Testis (tissue), 2 donors: ENCODE measurements at regions not wholly inside any gene's neighbourhood (a gene's known extent, or its start where the extent isn't known, plus 50 kb on each side); places are given as distances from the start of the nearest gene placed in this dataset.

ENCODE experiments used
- POLR2A ChIP-seq: fragments of 450-650 bp; IDR thresholded peaks from one replicate; pipeline ENCODE4 v1.6.1; 2017; ENCODE audit warnings: antibody characterized with exemption, mild to moderate bottlenecking, moderate library complexity
- TF ChIP-seq, protein P1 (sequence below), 3 experiments: fragments of 450-650 bp in 2 of 3; fragments of 200-600 bp in 1 of 3; sonication (generic) in 1 of 3; IDR thresholded peaks; one replicate each; pipeline ENCODE4 v1.5.1; 2016 to 2019; ENCODE audit warnings: antibody characterized with exemption in 3 of 3, mild to moderate bottlenecking in 2 of 3, moderate library complexity in 1 of 3

DNA sequence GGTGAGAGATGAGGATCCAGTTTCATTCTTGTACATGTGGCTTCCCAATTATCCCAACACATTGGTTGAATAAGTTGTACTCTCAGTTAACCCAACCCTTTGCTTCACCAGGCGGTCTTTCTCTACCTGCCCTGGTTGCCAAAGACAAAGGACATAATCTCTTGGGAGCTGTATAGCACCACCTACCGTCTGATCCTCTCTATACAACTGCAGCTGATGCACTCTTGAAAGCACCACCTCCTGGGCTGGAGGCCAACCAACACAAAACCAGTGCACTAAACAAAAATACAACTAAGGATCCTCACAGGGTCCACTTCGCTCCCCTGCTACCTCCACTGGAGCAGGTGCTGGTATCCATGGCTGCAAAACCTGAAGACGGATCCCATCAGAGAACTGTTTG lies 473.6 kb upstream of the NRXN1 start:
- TF ChIP-seq, protein P1, sequence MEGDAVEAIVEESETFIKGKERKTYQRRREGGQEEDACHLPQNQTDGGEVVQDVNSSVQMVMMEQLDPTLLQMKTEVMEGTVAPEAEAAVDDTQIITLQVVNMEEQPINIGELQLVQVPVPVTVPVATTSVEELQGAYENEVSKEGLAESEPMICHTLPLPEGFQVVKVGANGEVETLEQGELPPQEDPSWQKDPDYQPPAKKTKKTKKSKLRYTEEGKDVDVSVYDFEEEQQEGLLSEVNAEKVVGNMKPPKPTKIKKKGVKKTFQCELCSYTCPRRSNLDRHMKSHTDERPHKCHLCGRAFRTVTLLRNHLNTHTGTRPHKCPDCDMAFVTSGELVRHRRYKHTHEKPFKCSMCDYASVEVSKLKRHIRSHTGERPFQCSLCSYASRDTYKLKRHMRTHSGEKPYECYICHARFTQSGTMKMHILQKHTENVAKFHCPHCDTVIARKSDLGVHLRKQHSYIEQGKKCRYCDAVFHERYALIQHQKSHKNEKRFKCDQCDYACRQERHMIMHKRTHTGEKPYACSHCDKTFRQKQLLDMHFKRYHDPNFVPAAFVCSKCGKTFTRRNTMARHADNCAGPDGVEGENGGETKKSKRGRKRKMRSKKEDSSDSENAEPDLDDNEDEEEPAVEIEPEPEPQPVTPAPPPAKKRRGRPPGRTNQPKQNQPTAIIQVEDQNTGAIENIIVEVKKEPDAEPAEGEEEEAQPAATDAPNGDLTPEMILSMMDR (IDR thresholded peaks at IDR 0.05) = no peak
- no peak for TF ChIP-seq POLR2A
